ENCODE measurements at regions not wholly inside any gene's neighbourhood (a gene's known extent, or its start where the extent isn't known, plus 50 kb on each side); places are given as distances from the start of the nearest gene placed in this dataset.

GRCh38 chr5:157948738-157949410, 89.9 kb upstream of the CLINT1 start:
- TF ChIP-seq POLR2AphosphoS5 (IDR thresholded peaks at IDR 0.05; ENCODE audit: low read depth, low read length) (no peak), POLR2A (IDR thresholded peaks at IDR 0.05; ENCODE audit: low read depth, low read length) (no peak), TAF1 (IDR thresholded peaks at IDR 0.05; ENCODE audit: borderline replicate concordance, low read depth, low read length) (no peak)

All from GM12892 (cell line).